Panc1 (cell line): ENCODE measurements at regions not wholly inside any gene's neighbourhood (a gene's known extent, or its start where the extent isn't known, plus 50 kb on each side); places are given as distances from the start of the nearest gene placed in this dataset.

Experiments
- ATAC-seq: fragments of 200-7000 bp; cut with Tn5 transposase; 2 replicates; pipeline ENCODE4 v1.9.1; 2020; ENCODE audit warnings: mild to moderate bottlenecking, moderate library complexity
- BruUV-seq: library from RNA; stranded (reverse); fragments of 400-500 nt; replicated peaks from 2 replicates; lab custom pipeline; 2021; lab: Mats Ljungman, UMichigan
- CTCF ChIA-PET: fragments of 300-600 bp; sonication (Branson Sonifier 250); formaldehyde crosslinking; loops from one replicate; lab custom pipeline; 2022; ENCODE audit warnings: antibody characterized with exemption; lab: Charles Lee
- POLR2A ChIA-PET: fragments of 300-600 bp; sonication (Branson Sonifier 250); formaldehyde crosslinking; loops from one replicate; lab custom pipeline; 2022; ENCODE audit warnings: antibody characterized with exemption; lab: Charles Lee
- DNase-seq: peaks from one replicate; pipeline ENCODE4 v3.0.0-alpha.2; 2010; ENCODE audit warnings: low read depth, low spot score
- H3K27ac ChIP-seq: 2 replicates; pipeline ENCODE4 v1.5.1; 2011; ENCODE audit warnings: mild to moderate bottlenecking, low read length, inconsistent platforms
- H3K27me3 ChIP-seq: fragments of 200-500 bp; sonication (Bioruptor generic); 2 replicates; pipeline ENCODE4 v1.6.0; 2014; ENCODE audit warnings: low read length, inconsistent platforms; ENCODE audit not compliant: control insufficient read depth, insufficient read depth
- H3K36me3 ChIP-seq: fragments of 200-500 bp; sonication (Bioruptor generic); 2 replicates; pipeline ENCODE4 v1.5.1; 2014; ENCODE audit warnings: inconsistent platforms, mild to moderate bottlenecking, low read length, moderate library complexity; ENCODE audit not compliant: control insufficient read depth, insufficient read depth
- H3K4me1 ChIP-seq: 2 replicates; pipeline ENCODE4 v1.5.1; 2011; ENCODE audit warnings: inconsistent platforms, mild to moderate bottlenecking, low read length, moderate library complexity; ENCODE audit not compliant: control insufficient read depth, insufficient read depth
- H3K4me3 ChIP-seq, 2 experiments: 2 replicates each; pipeline ENCODE4 v1.5.1; 2011 to 2012; ENCODE audit warnings: low read depth in 2 of 2, low read length in 2 of 2, mild to moderate bottlenecking in 2 of 2, inconsistent platforms in 1 of 2, moderate library complexity in 1 of 2
- H3K9me3 ChIP-seq: fragments of 200-500 bp; sonication (Bioruptor generic); 2 replicates; pipeline ENCODE4 v1.5.1; 2014; ENCODE audit warnings: low read depth, mild to moderate bottlenecking, inconsistent platforms, low read length, moderate library complexity; ENCODE audit not compliant: control insufficient read depth, insufficient read depth
- POLR2AphosphoS5 ChIP-seq: IDR thresholded peaks from 2 replicates; pipeline ENCODE4 v1.6.1; 2012; ENCODE audit warnings: mild to moderate bottlenecking, low read depth, low read length, moderate library complexity
- SIN3A ChIP-seq: IDR thresholded peaks from 2 replicates; pipeline ENCODE4 v1.6.1; 2012; ENCODE audit warnings: low read depth, mild to moderate bottlenecking, low read length, moderate library complexity, borderline replicate concordance; ENCODE audit not compliant: insufficient read depth
- TCF7L2 ChIP-seq: IDR thresholded peaks from 2 replicates; pipeline ENCODE4 v1.6.1; 2011; ENCODE audit warnings: mild to moderate bottlenecking, low read depth, low read length, inconsistent platforms
- in situ Hi-C: cut with HindIII; loops from 2 replicates; pipeline ENCODE4 v1.10.0; 2016; ENCODE audit warnings: low sequenced_read_pairs, low pct_unique_long_range_greater_than_20kb
- intact Hi-C: fragments of 100-400 bp; cut with micrococcal nuclease; formaldehyde crosslinking; loops from one replicate; pipeline ENCODE4 v1.10.0; 2022; ENCODE audit not compliant: unreplicated experiment
- TF ChIP-seq, protein P1 (sequence below), 2 experiments: IDR thresholded peaks; 2 replicates each; pipeline ENCODE4 v1.6.1; 2011 to 2012; ENCODE audit warnings: low read depth in 2 of 2, control low read depth in 1 of 2, low read length in 1 of 2, mild to moderate bottlenecking in 1 of 2, moderate library complexity in 1 of 2; ENCODE audit not compliant: insufficient read depth in 1 of 2
- TF ChIP-seq, protein P2 (sequence below): fragments of 450-650 bp; IDR thresholded peaks from 2 replicates; pipeline ENCODE4 v1.5.1; 2017; ENCODE audit warnings: mild to moderate bottlenecking

DNA sequence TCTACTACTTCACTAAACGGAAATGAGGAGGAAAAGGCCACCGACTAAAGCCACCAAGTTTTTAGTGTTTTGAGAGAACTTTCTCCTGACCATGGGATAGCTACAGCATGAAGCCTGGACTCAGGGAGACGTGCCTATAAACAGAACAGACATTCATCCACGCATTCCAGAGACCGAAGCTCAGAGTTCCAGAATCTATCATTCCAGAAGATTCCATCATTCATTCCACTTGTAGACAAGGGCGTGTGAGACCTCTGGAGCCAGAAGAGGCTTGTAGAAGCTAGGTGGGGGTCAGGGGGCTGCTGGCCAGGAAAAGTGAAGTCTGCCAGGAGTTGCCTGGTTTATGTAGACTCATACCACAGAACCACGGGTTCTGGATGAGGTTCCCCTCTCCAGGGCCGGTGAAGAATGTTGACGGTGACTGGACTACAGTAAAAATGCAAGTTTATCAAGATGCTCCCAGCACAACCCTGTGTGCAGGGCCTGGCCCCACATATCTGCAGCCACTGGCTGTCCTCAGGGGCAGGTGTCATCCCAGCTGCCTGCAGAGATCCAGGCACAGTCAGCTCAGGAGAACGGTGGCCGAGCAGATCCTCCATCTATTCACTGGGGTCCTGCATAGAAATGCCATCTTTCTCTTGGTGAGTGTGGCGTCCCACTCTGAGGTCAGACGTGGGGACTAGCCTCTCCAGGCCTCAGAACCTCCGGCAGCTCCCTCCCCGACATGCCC, 215.7 kb downstream of the USP6NL start:
- TF ChIP-seq, protein P1, sequence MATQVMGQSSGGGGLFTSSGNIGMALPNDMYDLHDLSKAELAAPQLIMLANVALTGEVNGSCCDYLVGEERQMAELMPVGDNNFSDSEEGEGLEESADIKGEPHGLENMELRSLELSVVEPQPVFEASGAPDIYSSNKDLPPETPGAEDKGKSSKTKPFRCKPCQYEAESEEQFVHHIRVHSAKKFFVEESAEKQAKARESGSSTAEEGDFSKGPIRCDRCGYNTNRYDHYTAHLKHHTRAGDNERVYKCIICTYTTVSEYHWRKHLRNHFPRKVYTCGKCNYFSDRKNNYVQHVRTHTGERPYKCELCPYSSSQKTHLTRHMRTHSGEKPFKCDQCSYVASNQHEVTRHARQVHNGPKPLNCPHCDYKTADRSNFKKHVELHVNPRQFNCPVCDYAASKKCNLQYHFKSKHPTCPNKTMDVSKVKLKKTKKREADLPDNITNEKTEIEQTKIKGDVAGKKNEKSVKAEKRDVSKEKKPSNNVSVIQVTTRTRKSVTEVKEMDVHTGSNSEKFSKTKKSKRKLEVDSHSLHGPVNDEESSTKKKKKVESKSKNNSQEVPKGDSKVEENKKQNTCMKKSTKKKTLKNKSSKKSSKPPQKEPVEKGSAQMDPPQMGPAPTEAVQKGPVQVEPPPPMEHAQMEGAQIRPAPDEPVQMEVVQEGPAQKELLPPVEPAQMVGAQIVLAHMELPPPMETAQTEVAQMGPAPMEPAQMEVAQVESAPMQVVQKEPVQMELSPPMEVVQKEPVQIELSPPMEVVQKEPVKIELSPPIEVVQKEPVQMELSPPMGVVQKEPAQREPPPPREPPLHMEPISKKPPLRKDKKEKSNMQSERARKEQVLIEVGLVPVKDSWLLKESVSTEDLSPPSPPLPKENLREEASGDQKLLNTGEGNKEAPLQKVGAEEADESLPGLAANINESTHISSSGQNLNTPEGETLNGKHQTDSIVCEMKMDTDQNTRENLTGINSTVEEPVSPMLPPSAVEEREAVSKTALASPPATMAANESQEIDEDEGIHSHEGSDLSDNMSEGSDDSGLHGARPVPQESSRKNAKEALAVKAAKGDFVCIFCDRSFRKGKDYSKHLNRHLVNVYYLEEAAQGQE (IDR thresholded peaks at IDR 0.05; ENCODE audit: insufficient read depth in 1 of 2, low read depth in 2 of 2, low read length in 1 of 2): no peak
- TF ChIP-seq, protein P2, sequence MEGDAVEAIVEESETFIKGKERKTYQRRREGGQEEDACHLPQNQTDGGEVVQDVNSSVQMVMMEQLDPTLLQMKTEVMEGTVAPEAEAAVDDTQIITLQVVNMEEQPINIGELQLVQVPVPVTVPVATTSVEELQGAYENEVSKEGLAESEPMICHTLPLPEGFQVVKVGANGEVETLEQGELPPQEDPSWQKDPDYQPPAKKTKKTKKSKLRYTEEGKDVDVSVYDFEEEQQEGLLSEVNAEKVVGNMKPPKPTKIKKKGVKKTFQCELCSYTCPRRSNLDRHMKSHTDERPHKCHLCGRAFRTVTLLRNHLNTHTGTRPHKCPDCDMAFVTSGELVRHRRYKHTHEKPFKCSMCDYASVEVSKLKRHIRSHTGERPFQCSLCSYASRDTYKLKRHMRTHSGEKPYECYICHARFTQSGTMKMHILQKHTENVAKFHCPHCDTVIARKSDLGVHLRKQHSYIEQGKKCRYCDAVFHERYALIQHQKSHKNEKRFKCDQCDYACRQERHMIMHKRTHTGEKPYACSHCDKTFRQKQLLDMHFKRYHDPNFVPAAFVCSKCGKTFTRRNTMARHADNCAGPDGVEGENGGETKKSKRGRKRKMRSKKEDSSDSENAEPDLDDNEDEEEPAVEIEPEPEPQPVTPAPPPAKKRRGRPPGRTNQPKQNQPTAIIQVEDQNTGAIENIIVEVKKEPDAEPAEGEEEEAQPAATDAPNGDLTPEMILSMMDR: no peak
- TF ChIP-seq TCF7L2 (no peak), SIN3A (no peak), POLR2AphosphoS5 (no peak)
- Histone ChIP-seq H3K9me3 (no peaks in the 10 kb centered on the region), H3K4me1 (no peaks in the 10 kb centered on the region), H3K27me3 (no peaks in the 10 kb centered on the region), H3K27ac (no peak overlapping the region), H3K36me3 (no peaks in the 10 kb centered on the region), H3K4me3 (no peak overlapping the region)
- ATAC-seq (no peak), DNase-seq (no peak)
- intact Hi-C loops (no loop called here), in situ Hi-C loops (no loop called here)
- ChIA-PET CTCF (no interaction called here), POLR2A (no interaction called here)
- no TSS peak for BruUV-seq

DNA sequence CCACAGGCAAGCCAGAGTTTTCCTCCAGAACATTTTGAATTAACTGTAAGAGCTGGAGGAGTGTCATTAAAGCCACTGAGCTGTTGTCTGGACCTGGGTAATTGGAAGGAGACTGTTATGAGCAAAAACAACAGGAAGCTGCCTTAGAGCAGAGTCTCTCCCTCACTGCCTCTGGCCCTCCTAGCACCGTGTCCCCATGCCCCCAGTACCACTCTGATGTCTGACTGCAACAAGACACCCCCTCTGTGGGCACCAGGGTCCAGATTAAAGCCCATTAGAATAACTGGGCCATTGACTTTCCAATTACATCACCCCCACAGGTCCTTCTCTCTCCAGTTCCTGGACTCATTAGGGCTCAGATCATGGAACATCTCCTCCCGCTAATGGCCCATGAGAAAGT, 216.3 kb downstream of the USP6NL start:
- no peaks in the 10 kb centered on the region for H3K27me3 ChIP-seq
- H3K4me1 ChIP-seq: no peaks in the 10 kb centered on the region
- intact Hi-C loops: no loop called here
- no peaks in the 10 kb centered on the region for H3K36me3 ChIP-seq
- H3K27ac ChIP-seq: no peak overlapping the region
- DNase-seq: no peak
- POLR2A ChIA-PET: no interaction called here
- H3K9me3 ChIP-seq: no peaks in the 10 kb centered on the region
- H3K4me3 ChIP-seq: no peak overlapping the region
- no TSS peak for BruUV-seq
- in situ Hi-C loops: no loop called here
- ATAC-seq: no peak
- TF ChIP-seq POLR2AphosphoS5: no peak
- TF ChIP-seq SIN3A: no peak
- TF ChIP-seq, protein P1 (IDR thresholded peaks at IDR 0.05; ENCODE audit: insufficient read depth in 1 of 2, low read depth in 2 of 2, low read length in 1 of 2): no peak
- TF ChIP-seq, protein P2: no peak
- no peak for TF ChIP-seq TCF7L2
- CTCF ChIA-PET: no interaction called here
